PFSK-1 (cell line): ENCODE measurements at regions not wholly inside any gene's neighbourhood (a gene's known extent, or its start where the extent isn't known, plus 50 kb on each side); places are given as distances from the start of the nearest gene placed in this dataset.

ENCODE experiments used
- FOXP2 ChIP-seq: optimal IDR thresholded peaks from 2 replicates; pipeline ENCODE3; 2011; ENCODE audit warnings: borderline replicate concordance, control low read depth, inconsistent platforms; ENCODE audit not compliant: insufficient read depth; ENCODE audit errors: extremely low read length, extremely low read depth
- POLR2AphosphoS5 ChIP-seq: IDR thresholded peaks from 2 replicates; pipeline ENCODE4 v1.6.1; 2012; ENCODE audit warnings: low read depth, mild to moderate bottlenecking, control low read depth, low read length, moderate library complexity
- SIN3A ChIP-seq: IDR thresholded peaks from 2 replicates; pipeline ENCODE4 v1.6.1; 2012; ENCODE audit warnings: mild to moderate bottlenecking, low read length, moderate library complexity, borderline replicate concordance; ENCODE audit not compliant: insufficient read depth
- TAF1 ChIP-seq: IDR thresholded peaks from 2 replicates; pipeline ENCODE4 v1.6.1; 2012; ENCODE audit warnings: low read length, control low read depth, borderline replicate concordance; ENCODE audit not compliant: insufficient read depth
- TF ChIP-seq, protein P1 (sequence below), 2 experiments: IDR thresholded peaks; 2 replicates each; pipeline versions ENCODE4 v1.6.1 to v1.8.0; 2011 to 2012; ENCODE audit warnings: low read depth in 2 of 2, low read length in 2 of 2, control low read depth in 1 of 2, inconsistent platforms in 1 of 2, mild to moderate bottlenecking in 1 of 2, moderate library complexity in 1 of 2; ENCODE audit not compliant: insufficient read depth in 1 of 2

- TF ChIP-seq POLR2AphosphoS5 (no peak), SIN3A (no peak), TAF1 (no peak), FOXP2 (no peak)
- TF ChIP-seq, protein P1, sequence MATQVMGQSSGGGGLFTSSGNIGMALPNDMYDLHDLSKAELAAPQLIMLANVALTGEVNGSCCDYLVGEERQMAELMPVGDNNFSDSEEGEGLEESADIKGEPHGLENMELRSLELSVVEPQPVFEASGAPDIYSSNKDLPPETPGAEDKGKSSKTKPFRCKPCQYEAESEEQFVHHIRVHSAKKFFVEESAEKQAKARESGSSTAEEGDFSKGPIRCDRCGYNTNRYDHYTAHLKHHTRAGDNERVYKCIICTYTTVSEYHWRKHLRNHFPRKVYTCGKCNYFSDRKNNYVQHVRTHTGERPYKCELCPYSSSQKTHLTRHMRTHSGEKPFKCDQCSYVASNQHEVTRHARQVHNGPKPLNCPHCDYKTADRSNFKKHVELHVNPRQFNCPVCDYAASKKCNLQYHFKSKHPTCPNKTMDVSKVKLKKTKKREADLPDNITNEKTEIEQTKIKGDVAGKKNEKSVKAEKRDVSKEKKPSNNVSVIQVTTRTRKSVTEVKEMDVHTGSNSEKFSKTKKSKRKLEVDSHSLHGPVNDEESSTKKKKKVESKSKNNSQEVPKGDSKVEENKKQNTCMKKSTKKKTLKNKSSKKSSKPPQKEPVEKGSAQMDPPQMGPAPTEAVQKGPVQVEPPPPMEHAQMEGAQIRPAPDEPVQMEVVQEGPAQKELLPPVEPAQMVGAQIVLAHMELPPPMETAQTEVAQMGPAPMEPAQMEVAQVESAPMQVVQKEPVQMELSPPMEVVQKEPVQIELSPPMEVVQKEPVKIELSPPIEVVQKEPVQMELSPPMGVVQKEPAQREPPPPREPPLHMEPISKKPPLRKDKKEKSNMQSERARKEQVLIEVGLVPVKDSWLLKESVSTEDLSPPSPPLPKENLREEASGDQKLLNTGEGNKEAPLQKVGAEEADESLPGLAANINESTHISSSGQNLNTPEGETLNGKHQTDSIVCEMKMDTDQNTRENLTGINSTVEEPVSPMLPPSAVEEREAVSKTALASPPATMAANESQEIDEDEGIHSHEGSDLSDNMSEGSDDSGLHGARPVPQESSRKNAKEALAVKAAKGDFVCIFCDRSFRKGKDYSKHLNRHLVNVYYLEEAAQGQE (IDR thresholded peaks at IDR 0.05; ENCODE audit: insufficient read depth in 1 of 2, low read depth in 2 of 2, low read length in 2 of 2): no peak
Observed at GRCh38 chr2:220278022-220278421, 650.6 kb downstream of the SLC4A3 start.

GRCh38 chr2:220279372-220279771, 651.9 kb downstream of the SLC4A3 start:
- no peak for TF ChIP-seq POLR2AphosphoS5

DNA sequence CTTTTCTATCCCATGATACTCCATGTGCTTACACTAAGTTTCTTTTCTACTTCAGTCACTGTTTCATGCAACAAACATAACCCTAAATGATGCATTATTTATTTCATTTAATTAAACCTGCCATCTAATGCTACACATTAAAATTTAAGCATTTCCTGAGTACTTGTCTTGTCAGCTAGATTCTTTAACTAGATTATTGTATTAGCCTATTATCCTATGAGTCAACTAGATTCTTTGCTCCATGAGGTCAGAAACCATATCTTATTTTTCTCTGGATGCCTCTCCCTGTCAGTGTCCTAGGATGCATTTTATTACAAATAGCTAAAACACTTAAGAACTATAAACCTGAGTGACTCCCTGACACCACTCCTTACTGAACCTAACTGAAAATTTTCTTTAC, 652.4 kb downstream of the SLC4A3 start:
- TF ChIP-seq, protein P1 (IDR thresholded peaks at IDR 0.05; ENCODE audit: insufficient read depth in 1 of 2, low read depth in 2 of 2, low read length in 2 of 2): no peak
- no peak for TF ChIP-seq SIN3A
- TF ChIP-seq POLR2AphosphoS5: no peak
- TF ChIP-seq FOXP2: no peak
- TF ChIP-seq TAF1: no peak

DNA sequence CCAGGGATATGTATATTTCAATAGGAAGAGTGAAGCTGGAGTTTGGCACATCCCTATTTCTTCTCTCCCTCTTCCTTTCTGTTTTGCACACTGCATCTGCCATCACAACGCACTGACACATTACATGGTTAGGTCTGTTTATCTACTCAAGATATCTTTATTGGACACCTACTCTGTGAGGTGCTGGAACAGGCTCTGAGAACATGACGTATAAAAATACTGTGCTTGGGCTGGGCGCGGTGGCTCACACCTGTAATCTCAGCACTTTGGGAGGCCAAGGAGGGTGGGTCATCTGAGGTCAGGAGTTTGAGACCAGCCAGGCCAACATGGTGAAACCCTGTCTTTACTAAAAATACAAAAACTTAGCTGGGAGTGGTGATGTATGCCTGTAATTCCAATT, 653.3 kb downstream of the SLC4A3 start:
- TF ChIP-seq SIN3A: no peak

DNA sequence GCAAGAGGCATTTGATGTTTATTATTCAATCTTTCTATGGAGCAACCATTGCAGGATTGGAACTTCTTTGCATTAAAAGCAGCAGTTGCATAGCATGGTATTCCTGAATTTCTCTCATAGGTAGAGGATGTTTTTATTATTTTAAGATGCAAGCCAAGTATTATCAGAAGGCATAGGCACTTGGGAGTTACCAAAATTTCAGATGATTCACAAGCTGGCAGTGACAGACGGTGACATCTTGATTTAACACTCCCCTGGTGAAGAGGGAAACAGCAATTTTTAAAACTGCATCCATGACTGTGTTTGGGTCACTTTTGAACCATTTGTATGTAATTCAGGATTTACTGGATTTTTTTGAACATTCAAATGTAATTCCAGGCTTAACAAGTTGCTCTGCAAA, 654.3 kb downstream of the SLC4A3 start:
- no peak for TF ChIP-seq TAF1
- no peak for TF ChIP-seq SIN3A
- TF ChIP-seq, protein P1 (IDR thresholded peaks at IDR 0.05; ENCODE audit: insufficient read depth in 1 of 2, low read depth in 2 of 2, low read length in 2 of 2): no peak
- no peak for TF ChIP-seq POLR2AphosphoS5
- TF ChIP-seq FOXP2: no peak

- TF ChIP-seq SIN3A: no peak
- no peak for TF ChIP-seq TAF1
- TF ChIP-seq POLR2AphosphoS5: no peak
Observed at GRCh38 chr2:220282236-220282635, 654.8 kb downstream of the SLC4A3 start.

DNA sequence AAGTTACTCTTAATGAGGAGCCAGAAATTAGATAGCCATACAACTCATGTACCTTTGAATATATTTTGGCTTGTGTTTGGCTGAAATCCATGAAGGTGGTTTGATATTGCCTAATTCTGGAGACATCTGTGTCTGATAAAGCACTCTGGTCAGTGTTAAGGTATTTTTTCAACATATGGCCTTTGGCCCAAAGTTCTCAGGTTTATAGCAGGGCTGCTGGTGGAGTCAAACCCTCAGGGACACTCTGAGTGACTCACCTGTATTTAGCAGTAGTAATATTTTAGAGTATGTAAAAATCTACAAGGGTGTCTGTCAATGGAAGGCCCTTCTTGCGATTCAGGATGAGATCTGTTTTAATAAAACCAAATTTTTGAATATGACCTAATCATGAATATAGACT, 666.5 kb downstream of the SLC4A3 start:
- no peak for TF ChIP-seq SIN3A
- no peak for TF ChIP-seq POLR2AphosphoS5
- no peak for TF ChIP-seq FOXP2
- no peak for TF ChIP-seq TAF1
- TF ChIP-seq, protein P1 (IDR thresholded peaks at IDR 0.05; ENCODE audit: insufficient read depth in 1 of 2, low read depth in 2 of 2, low read length in 2 of 2): no peak
